Hypothalamus (tissue), 51 donors: ENCODE measurements at regions not wholly inside any gene's neighbourhood (a gene's known extent, or its start where the extent isn't known, plus 50 kb on each side); places are given as distances from the start of the nearest gene placed in this dataset.
A peak's percentile ranks its signal among the peaks of the same experiment; 100 is the strongest.

Source experiments
- DNase-seq, 51 donors: peaks; one replicate each; lab custom pipeline; 2025; lab: John Stamatoyannopoulos, UW

DNA sequence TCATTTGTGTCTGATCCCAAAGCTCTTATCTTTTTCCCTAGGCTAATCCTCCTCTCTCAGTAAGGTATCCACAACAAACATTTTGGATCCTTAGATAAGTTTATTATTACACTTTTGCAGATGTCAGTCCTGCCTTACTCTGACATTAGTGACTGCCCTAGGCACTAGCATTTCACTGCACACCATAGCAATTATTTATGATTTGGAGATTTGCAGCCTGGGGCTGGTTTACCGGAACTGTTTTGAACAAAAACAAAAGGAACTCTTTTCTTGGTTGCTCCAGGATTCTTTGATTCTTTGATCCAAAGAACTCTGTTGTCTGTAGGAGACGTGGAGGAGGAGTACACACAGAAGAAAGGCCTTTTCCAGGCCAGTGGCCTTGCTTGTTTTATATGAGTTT is 80.4 kb downstream of the EDNRB start:
- no peak for DNase-seq

DNA sequence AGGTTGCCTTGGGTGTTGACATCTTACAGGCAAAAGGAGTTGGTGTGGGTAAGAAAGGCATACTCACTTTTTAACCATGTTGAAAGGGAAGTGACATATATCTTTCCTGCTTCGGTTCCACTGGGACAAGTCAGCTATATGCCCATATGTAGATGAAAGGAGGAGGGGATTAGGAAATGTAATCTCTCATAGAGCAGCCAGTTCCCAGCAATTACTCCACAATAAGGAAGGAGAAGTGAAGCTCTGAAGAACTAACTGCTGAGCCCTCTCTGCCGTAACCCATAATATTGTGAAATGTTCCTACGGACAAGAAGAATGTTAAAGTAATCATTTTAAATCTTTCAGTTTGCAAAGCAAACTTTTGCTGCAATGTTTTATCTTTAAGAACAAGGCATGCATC is 82.2 kb downstream of the EDNRB start:
- no peak for DNase-seq

DNA sequence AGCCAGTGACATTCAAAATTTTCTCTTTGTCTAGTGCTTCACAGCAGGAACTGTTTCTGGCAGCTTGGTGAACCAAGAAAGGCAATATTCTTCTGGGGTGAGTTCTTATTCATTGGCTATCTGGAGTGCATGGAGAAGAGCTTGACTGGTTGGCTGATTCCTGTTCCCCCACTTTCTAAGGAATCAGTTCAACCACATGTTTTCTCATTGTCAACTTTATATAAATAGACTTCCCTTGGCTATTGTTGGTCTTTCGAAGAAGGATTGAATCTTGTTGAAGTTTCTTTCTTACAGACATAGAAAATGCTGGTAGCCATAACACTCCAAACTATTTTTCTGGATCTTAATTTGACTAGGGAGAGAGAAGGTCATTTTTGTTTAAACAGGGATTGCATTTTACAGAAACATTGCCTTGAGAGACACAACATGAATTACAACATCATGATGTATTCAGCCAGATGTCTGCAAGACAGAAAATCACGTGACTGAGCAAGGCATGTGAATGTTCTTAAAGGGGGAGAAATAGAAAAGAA is 85.2 kb downstream of the EDNRB start:
- peak in 2 of 51 donors; percentile 30 to 43 for DNase-seq

DNA sequence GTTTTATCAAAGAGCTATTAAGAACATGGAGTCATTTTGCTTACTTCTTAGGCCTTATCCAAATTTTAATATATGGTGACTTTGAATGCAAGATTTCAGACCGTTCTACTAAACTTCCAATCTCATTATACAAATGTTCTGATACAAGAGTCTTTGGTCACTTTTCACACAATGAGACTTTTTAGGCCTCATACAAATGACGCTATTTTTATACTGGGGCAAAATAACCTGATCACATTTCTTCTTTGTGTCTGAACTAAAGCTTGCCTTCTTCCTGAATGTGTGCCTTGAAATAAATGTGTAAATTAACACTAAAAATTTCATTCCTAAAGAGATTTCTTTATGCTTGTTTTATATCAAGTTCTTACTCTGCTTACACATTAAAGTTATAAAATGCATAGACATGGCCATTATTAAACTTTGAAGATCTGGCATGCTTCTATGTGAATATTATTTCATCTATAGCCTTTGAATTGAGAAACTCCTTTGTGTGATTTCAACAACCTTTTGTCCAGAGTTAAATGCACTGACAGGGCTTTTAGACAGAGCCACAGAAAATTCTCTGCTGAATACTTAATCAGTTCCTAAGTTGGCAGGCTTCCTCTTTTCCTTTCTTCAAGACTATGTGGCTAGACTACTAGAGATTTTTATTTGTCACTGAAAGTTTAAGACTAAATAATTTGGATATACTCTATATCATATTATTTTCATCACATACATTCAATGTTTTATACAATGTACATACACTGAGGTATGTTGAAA is 86.1 kb downstream of the EDNRB start:
- peak in 2 of 51 donors; percentile 36 to 43 for DNase-seq

DNA sequence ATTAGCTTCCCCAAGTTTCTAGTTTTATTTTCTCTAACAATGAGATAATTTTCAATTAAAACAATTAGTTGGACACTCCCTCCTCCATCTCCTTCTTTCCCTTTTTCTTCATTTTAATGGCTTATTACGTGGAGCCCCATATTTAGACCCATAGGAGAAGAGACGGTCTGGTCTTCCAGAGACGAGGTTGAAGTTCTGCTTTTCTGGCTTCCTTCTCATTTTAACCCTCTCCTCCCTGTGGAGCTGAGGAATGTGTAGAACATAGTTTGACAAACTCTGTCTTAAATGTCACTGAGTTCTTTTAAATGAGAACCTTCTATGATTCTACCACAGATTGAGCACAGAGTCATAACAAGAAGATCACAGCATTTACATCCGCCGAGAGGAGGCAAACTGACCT is 86.8 kb downstream of the EDNRB start:
- DNase-seq: no peak

DNA sequence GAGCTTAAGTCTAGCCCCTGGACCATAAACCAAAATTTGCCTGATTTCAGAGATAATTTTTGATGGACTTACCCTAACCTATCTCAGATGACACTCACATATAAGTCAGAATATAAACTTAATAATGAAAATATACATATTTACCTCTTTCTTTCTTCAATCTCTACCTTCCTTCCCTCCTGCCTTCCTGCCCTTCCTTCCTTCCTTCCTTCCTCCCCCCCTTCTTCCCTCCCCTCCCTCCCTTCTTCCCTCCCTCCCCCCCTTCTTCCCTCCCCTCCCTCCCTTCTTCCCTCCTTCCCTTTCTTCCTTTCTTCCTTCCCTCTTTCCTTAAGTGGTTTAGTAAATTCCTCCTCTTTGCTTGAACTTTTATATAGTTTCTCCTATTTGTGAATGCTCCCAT is 88.7 kb downstream of the EDNRB start:
- DNase-seq: no peak

DNA sequence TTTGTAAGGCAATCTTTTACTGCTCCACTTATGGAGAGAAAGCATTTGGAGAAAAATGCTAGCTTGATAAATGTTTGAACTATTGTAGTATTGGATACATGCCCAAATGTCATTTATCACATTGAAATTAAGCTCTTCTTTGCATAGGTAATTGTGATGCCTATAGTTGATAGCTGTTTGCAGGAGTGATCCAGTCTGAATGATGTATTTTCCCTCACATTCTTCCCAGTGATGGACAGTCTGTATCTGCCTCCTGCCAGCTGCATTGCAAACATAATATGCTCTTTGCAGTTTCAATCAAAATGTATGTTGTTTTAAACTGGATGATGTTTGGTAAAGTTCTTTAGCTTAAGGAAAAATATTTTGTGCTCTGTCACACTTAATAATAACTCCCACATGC is 89.8 kb downstream of the EDNRB start:
- DNase-seq: no peak

DNA sequence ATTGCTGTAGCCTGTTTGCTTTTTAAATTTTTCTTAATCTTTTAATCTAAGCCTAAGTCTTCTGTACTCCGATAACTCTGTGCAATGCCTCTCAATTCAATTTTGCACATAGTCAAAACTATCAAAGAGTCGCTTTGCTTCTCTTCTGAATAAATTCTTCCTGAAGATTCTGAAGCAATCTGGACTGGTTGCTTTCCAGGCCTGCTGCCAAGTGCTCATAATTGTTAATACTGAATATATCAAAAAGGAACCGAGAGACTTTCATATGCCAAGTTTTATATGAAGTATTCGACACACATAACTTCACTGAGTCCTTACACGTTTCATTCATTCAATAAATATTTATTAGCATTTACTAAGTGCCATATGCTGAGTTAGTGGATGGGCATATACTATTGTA is 91.3 kb downstream of the EDNRB start:
- no peak for DNase-seq

DNA sequence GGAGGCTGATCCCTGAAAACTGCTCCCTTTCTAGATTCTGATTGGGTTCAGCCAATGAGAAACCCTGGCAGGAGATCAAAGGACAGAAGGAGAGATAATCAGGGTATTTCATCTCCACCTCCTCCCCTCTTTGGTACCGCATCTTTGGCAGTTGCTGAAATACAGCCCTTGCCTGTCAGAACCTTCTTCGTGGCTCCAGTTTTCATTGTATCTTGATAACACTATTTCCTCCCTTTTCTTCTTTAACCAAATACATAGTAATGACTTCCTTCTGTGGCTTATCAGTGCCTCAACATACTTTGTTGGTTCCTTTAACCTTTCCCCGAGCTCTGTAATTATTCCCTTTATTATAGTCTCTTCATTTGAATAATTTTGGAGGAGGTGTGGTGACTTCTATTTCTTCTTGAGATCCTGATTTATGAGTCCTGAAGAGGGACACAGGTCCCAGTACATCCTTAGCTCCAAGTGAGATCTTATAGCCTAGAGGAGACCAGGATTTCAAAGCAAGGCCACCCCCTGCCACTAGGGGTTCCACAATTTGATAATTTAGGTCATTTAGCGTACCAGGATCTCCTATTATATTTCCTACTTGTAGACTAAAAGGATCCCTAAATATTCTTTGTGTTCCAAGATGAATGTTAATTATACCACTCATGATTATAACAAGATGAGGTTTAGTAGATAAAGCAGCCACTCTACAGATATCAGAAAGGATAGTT is 98.0 kb downstream of the EDNRB start:
- DNase-seq: no peak

DNA sequence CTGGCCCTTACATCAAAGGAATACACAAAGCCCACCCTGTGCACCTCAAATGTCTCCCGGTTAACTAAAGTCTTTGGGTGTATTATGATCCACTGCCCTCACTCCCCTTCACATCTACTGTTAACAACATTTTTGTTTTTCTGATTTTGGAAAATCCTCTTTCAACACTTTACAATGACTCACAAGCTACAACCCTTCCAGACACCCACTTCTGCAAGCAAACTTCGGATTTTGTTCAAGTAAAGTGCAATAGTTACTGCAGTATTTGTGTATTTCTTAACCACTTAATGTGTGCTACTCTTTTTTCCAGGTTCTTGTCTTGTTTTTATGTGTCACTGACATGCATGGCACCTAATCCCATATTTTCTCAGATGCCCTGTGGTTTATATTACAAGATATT is 101.1 kb downstream of the EDNRB start:
- no peak for DNase-seq

DNA sequence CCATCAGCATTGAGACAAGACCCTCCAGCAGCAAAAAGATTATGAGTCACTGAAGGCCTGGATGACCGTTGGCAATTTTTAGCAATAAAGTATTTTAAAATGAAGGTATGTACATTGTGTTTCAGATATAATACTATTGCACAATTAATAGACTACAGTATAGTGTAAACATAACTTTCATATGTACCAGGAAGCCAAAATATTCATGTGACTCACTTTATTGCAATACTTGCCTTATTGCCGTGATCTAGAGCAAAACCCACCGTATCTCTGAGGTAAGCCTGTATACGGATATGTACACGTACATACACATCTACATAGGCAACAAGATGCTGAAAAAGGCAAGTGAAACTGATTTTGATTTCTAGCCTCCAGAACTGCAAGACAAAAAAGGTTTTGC is 103.3 kb downstream of the EDNRB start:
- DNase-seq: no peak
